ENCODE measurements at regions not wholly inside any gene's neighbourhood (a gene's known extent, or its start where the extent isn't known, plus 50 kb on each side); places are given as distances from the start of the nearest gene placed in this dataset.

GRCh38 chr2:43171789-43172188 is 54.6 kb downstream of the ZFP36L2 start:
- TF ChIP-seq POLR2A (IDR thresholded peaks at IDR 0.05) (no peak), CTCF (IDR thresholded peaks at IDR 0.05) (no peak)
